ENCODE measurements at regions not wholly inside any gene's neighbourhood (a gene's known extent, or its start where the extent isn't known, plus 50 kb on each side); places are given as distances from the start of the nearest gene placed in this dataset.
"Not testable (repeated sequence)": the region's sequence is repeated elsewhere in the genome, so short reads cannot be mapped to it uniquely, and the experiment has no call there.

- no peak overlapping the region for H3K4me3 ChIP-seq
- no peaks in the 10 kb centered on the region for H3K4me1 ChIP-seq
- WGBS, 5 donors = 84 to 91% (median 86%) methylated on average over 4 of the region's 4 CpGs
- H3K9me3 ChIP-seq = no peaks in the 10 kb centered on the region
- no peak for DNase-seq
- intact Hi-C loops (cut with DNase I; ENCODE audit: low total_unique reads) = no loop called here
- TF ChIP-seq EP300 (IDR thresholded peaks at IDR 0.05) (no peak), POLR2A (IDR thresholded peaks at IDR 0.05) (no peak), CTCF (IDR thresholded peaks at IDR 0.05) (no peak), POLR2AphosphoS5 (IDR thresholded peaks at IDR 0.05) (no peak)
- H3K27me3 ChIP-seq = no peaks in the 10 kb centered on the region
- H3K36me3 ChIP-seq = no peaks in the 10 kb centered on the region
- H3K27ac ChIP-seq = no peak overlapping the region
These were observed 68.7 kb upstream of the SLC1A3 start for GRCh38 chr5:36537724-36538123.

- H3K4me3 ChIP-seq = no peak overlapping the region
- H3K27ac ChIP-seq = no peak overlapping the region
- no peak for DNase-seq
- no peaks in the 10 kb centered on the region for H3K36me3 ChIP-seq
- H3K9me3 ChIP-seq = peaks cover 0 to 5% (median 0%) of the 10 kb centered on the region in 4 donors
- no peaks in the 10 kb centered on the region for H3K27me3 ChIP-seq
- TF ChIP-seq POLR2A (IDR thresholded peaks at IDR 0.05) (no peak), EP300 (IDR thresholded peaks at IDR 0.05) (no peak), CTCF (IDR thresholded peaks at IDR 0.05) (no peak), POLR2AphosphoS5 (IDR thresholded peaks at IDR 0.05) (no peak)
- intact Hi-C loops (cut with DNase I; ENCODE audit: low total_unique reads) = no loop called here
- no peaks in the 10 kb centered on the region for H3K4me1 ChIP-seq
- 64 to 77% (median 74%) methylated on average over 8 of the region's 8 CpGs for WGBS, 5 donors
These were observed 53.6 kb upstream of the SLC1A3 start for GRCh38 chr5:36552651-36553393.

- H3K4me3 ChIP-seq; H3K36me3 ChIP-seq; DNase-seq; H3K9me3 ChIP-seq; H3K4me1 ChIP-seq; intact Hi-C loops (cut with DNase I; ENCODE audit: low total_unique reads); H3K27ac ChIP-seq; H3K27me3 ChIP-seq: not testable (repeated sequence)
- WGBS, 5 donors = 91 to 97% (median 95%) methylated on average over 1 of the region's 1 CpG
These were observed 51.4 kb upstream of the SLC1A3 start for GRCh38 chr5:36555035-36555434.

Small RNAs in the stretch of these regions (small RNA-seq; reads per million reads assigned to genes)
- 0 reads per million in 4 donors for gene RNA5SP181

Measured in stomach (tissue), 8 donors.